GM12878 (cell line): ENCODE measurements at regions not wholly inside any gene's neighbourhood (a gene's known extent, or its start where the extent isn't known, plus 50 kb on each side); places are given as distances from the start of the nearest gene placed in this dataset.

Experiments used
- ATAC-seq: fragments of 200-7000 bp; cut with Tn5 transposase; 3 replicates; pipeline ENCODE4 v1.9.1; 2020; ENCODE audit warnings: mild to moderate bottlenecking, moderate library complexity
- BruUV-seq: library from RNA; stranded (reverse); fragments of 400-500 nt; replicated peaks from 2 replicates; lab custom pipeline; 2021; lab: Mats Ljungman, UMichigan
- CTCF ChIA-PET: fragments of 300-600 bp; sonication (Branson Sonifier 250); formaldehyde crosslinking; extraction: SDS; loops from one replicate; lab custom pipeline; 2021; ENCODE audit warnings: inconsistent platforms; lab: Yijun Ruan, JAX
- POLR2A ChIA-PET: fragments of 350-600 bp; formaldehyde crosslinking; extraction: SDS; loops from one replicate; lab custom pipeline; 2021; ENCODE audit warnings: inconsistent platforms; lab: Charles Lee
- RAD21 ChIA-PET: fragments of 300-600 bp; sonication (Branson Sonifier 250); formaldehyde crosslinking; loops from one replicate; lab custom pipeline; 2023; ENCODE audit warnings: antibody characterized with exemption; ENCODE audit not compliant: unreplicated experiment; lab: Charles Lee
- SMC1A ChIA-PET: fragments of 300-600 bp; sonication (Branson Sonifier 250); formaldehyde crosslinking; loops from one replicate; lab custom pipeline; 2023; ENCODE audit not compliant: unreplicated experiment, uncharacterized antibody; lab: Charles Lee
- DNase-seq: peaks from one replicate; pipeline ENCODE4 v3.0.0-alpha.2; 2011; ENCODE audit warnings: low read depth, low spot score
- FAIRE-seq: peaks from 3 replicates; lab custom pipeline; 2011; peaks lifted over from hg19 to GRCh38; lab: Jason Lieb, UNC
- H2AFZ ChIP-seq: 2 replicates; pipeline ENCODE4 v1.6.0; 2011; ENCODE audit warnings: low read depth, low read length, control low read depth; ENCODE audit not compliant: control insufficient read depth
- H3K27ac ChIP-seq: 2 replicates; pipeline ENCODE4 v1.5.1; 2011; ENCODE audit warnings: control low read depth; ENCODE audit not compliant: control insufficient read depth, insufficient read depth
- H3K27me3 ChIP-seq, 2 experiments: replicated peaks in 1 of 2; 2 replicates each; pipeline versions ENCODE4 v1.6.0 to v1.6.1; 2011; ENCODE audit warnings: low read length in 1 of 2; ENCODE audit not compliant: control insufficient read depth in 2 of 2, insufficient read depth in 2 of 2
- H3K36me3 ChIP-seq, 2 experiments: 2 replicates each; pipeline ENCODE4 v1.5.1; 2011; ENCODE audit warnings: low read length in 1 of 2; ENCODE audit not compliant: control insufficient read depth in 2 of 2, insufficient read depth in 2 of 2
- H3K4me1 ChIP-seq: 2 replicates; pipeline ENCODE4 v1.6.1; 2011; ENCODE audit warnings: mild to moderate bottlenecking, low read length, moderate library complexity, mixed read lengths; ENCODE audit not compliant: control insufficient read depth, insufficient read depth
- H3K4me2 ChIP-seq: 2 replicates; pipeline ENCODE4 v1.6.0; 2011; ENCODE audit warnings: control low read depth; ENCODE audit not compliant: control insufficient read depth, insufficient read depth
- H3K4me3 ChIP-seq: fragments of 200-600 bp; sonication (generic); 2 replicates; pipeline ENCODE4 v1.5.1; 2016
- H3K79me2 ChIP-seq: 2 replicates; pipeline ENCODE4 v1.6.0; 2011; ENCODE audit warnings: low read length; ENCODE audit not compliant: control insufficient read depth, insufficient read depth
- H3K9ac ChIP-seq: 2 replicates; pipeline ENCODE4 v1.8.0; 2011; ENCODE audit warnings: low read length, control low read depth, mixed read lengths; ENCODE audit not compliant: control insufficient read depth, insufficient read depth
- H3K9me3 ChIP-seq: replicated peaks from 3 replicates; pipeline ENCODE4 v1.5.1; 2011; ENCODE audit warnings: mild to moderate bottlenecking, low read length; ENCODE audit not compliant: control insufficient read depth, insufficient read depth
- H4K20me1 ChIP-seq: 2 replicates; pipeline ENCODE4 v1.6.0; 2011; ENCODE audit not compliant: control insufficient read depth, insufficient read depth
- BCL11A ChIP-seq: IDR thresholded peaks from 2 replicates; pipeline ENCODE4 v1.6.1; 2011; ENCODE audit warnings: low read depth, low read length
- BRCA1 ChIP-seq: IDR thresholded peaks from 2 replicates; pipeline ENCODE4 v1.6.1; 2011; ENCODE audit warnings: low read depth, low read length, improper control_type of control experiment
- EZH2 ChIP-seq: IDR thresholded peaks from 2 replicates; pipeline ENCODE4 v1.6.1; 2012; ENCODE audit warnings: low read depth, mild to moderate bottlenecking, control low read depth, inconsistent platforms, low read length, borderline replicate concordance; ENCODE audit not compliant: control insufficient read depth
- NFXL1 ChIP-seq: fragments of 450-650 bp; IDR thresholded peaks from 2 replicates; pipeline ENCODE4 v1.6.1; 2017; ENCODE audit warnings: antibody characterized with exemption, mild to moderate bottlenecking, borderline replicate concordance
- NFYA ChIP-seq: IDR thresholded peaks from 2 replicates; pipeline ENCODE4 v1.6.1; 2011; ENCODE audit warnings: low read depth, mild to moderate bottlenecking, low read length, improper control_type of control experiment, borderline replicate concordance
- SP1 ChIP-seq: IDR thresholded peaks from one replicate; pipeline ENCODE4 v1.6.1; 2011; ENCODE audit warnings: low read depth, low read length
- SREBF2 ChIP-seq: IDR thresholded peaks from 2 replicates; pipeline ENCODE4 v1.6.1; 2012; ENCODE audit warnings: mild to moderate bottlenecking, low read length
- USF2 ChIP-seq: IDR thresholded peaks from 2 replicates; pipeline ENCODE4 v1.6.1; 2011; ENCODE audit warnings: low read depth, low read length, improper control_type of control experiment, borderline replicate concordance
- ZNF217 ChIP-seq: fragments of 450-650 bp; IDR thresholded peaks from 2 replicates; pipeline ENCODE4 v1.6.1; 2017; ENCODE audit warnings: antibody characterized with exemption, mild to moderate bottlenecking
- ZNF24 ChIP-seq: fragments of 450-650 bp; IDR thresholded peaks from 2 replicates; pipeline ENCODE4 v1.6.1; 2017; ENCODE audit warnings: antibody characterized with exemption, mild to moderate bottlenecking
- WGBS: methylation state at CpG from one replicate; pipeline ENCODE4 v1.1.6; 2016; ENCODE audit warnings: low lambda C conversion rate; ENCODE audit not compliant: insufficient replicate concordance, insufficient coverage; ENCODE audit errors: missing lambda C conversion rate; 5-methylcytosine and 5-hydroxymethylcytosine counted together
- in situ Hi-C: fragments of 300-500 bp; cut with MboI; formaldehyde crosslinking; loops from 9 replicates; pipeline ENCODE4 v1.14.3; 2018; ENCODE audit warnings: mixed read lengths
- intact Hi-C: fragments of 100-400 bp; cut with micrococcal nuclease; formaldehyde crosslinking; loops from one replicate; pipeline ENCODE4 v1.14.2; 2022; ENCODE audit not compliant: unreplicated experiment
- TF ChIP-seq, protein P1 (sequence below): IDR thresholded peaks from 2 replicates; pipeline ENCODE4 v1.6.1; 2011; ENCODE audit warnings: low read depth, mild to moderate bottlenecking, low read length, moderate library complexity, borderline replicate concordance; ENCODE audit errors: extremely low read depth
- TF ChIP-seq, protein P2 (sequence below): fragments of 450-650 bp; formaldehyde crosslinking; IDR thresholded peaks from 2 replicates; pipeline ENCODE4 v1.4.0; 2022; ENCODE audit warnings: mild to moderate bottlenecking, moderate library complexity

DNA sequence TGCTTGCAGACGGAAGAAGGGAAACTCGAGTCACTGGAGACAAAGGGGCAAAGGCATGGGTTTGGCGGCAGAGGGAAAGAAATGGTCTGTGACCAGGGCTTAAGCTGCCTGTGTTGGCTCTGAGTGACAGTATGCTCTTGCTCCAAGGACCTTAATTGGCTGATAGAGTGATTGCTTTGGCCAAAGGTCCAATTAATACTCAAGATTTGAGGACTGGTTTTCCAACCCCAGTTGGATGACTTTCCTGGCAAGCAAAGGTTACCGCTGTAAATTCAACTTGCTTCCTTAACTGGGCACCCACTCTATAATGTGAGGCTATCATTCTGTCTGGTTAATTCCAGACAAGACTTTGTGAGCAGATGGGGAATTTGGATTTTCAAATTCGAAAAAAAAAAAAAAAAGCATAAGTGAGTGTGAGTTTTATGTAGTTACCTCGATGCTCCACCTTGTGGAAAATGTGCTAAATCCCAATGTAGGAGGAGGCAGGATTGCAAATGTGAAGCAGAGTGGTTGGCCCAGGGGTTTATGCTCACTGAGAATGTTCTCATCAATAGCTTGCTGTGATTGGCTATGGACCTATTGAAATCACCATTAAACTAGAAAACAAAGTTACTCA lies 150.7 kb upstream of the GMDS start:
- H3K9ac ChIP-seq = no peak overlapping the region
- FAIRE-seq = no peak
- DNase-seq = no peak
- WGBS = 44% methylated on average over 6 of the region's 6 CpGs
- H2AFZ ChIP-seq = no peak overlapping the region
- no peak overlapping the region for H3K4me3 ChIP-seq
- BruUV-seq = no TSS peak
- no peaks in the 10 kb centered on the region for H4K20me1 ChIP-seq
- ChIA-PET RAD21 (no interaction called here), CTCF (interaction anchor here (0.6 kb wide), 1 partner anchor 549 kb away, joined by 3 read pairs; no protein-coding TSS in a partner anchor), SMC1A (no interaction called here), POLR2A (no interaction called here)
- no peaks in the 10 kb centered on the region; a peak in 1 of 4 replicates for H3K27me3 ChIP-seq
- no peaks in the 10 kb centered on the region for H3K36me3 ChIP-seq
- no peak overlapping the region for H3K4me2 ChIP-seq
- in situ Hi-C loops (no loop called here), intact Hi-C loops (no loop called here)
- H3K4me1 ChIP-seq = no peaks in the 10 kb centered on the region
- ATAC-seq = no peak
- H3K9me3 ChIP-seq = no peaks in the 10 kb centered on the region
- no peaks in the 10 kb centered on the region for H3K79me2 ChIP-seq
- H3K27ac ChIP-seq = no peak overlapping the region
- TF ChIP-seq ZNF24 = no peak
- TF ChIP-seq USF2 = no peak
- no peak for TF ChIP-seq SREBF2

GRCh38 chr6:2388554-2389324 lies 143.3 kb upstream of the GMDS start:
- no TSS peak for BruUV-seq
- H3K9me3 ChIP-seq = no peaks in the 10 kb centered on the region
- H3K27ac ChIP-seq = no peak overlapping the region
- no peak overlapping the region for H3K4me2 ChIP-seq
- H3K79me2 ChIP-seq = no peaks in the 10 kb centered on the region
- no peaks in the 10 kb centered on the region for H3K4me1 ChIP-seq
- FAIRE-seq (no peak), DNase-seq (no peak), ATAC-seq (no peak)
- no peak overlapping the region for H3K9ac ChIP-seq
- intact Hi-C loops = no loop called here
- no peaks in the 10 kb centered on the region for H3K36me3 ChIP-seq
- ChIA-PET POLR2A (no interaction called here), CTCF (no interaction called here), SMC1A (no interaction called here), RAD21 (no interaction called here)
- no peaks in the 10 kb centered on the region for H4K20me1 ChIP-seq
- WGBS = 52% methylated on average over 11 of the region's 11 CpGs
- TF ChIP-seq ZNF217 (no peak), BRCA1 (no peak), NFXL1 (no peak), EZH2 (no peak), SP1 (no peak), BCL11A (no peak), NFYA (no peak)
- TF ChIP-seq, protein P1, sequence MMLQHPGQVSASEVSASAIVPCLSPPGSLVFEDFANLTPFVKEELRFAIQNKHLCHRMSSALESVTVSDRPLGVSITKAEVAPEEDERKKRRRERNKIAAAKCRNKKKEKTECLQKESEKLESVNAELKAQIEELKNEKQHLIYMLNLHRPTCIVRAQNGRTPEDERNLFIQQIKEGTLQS = no peak
- TF ChIP-seq, protein P2, sequence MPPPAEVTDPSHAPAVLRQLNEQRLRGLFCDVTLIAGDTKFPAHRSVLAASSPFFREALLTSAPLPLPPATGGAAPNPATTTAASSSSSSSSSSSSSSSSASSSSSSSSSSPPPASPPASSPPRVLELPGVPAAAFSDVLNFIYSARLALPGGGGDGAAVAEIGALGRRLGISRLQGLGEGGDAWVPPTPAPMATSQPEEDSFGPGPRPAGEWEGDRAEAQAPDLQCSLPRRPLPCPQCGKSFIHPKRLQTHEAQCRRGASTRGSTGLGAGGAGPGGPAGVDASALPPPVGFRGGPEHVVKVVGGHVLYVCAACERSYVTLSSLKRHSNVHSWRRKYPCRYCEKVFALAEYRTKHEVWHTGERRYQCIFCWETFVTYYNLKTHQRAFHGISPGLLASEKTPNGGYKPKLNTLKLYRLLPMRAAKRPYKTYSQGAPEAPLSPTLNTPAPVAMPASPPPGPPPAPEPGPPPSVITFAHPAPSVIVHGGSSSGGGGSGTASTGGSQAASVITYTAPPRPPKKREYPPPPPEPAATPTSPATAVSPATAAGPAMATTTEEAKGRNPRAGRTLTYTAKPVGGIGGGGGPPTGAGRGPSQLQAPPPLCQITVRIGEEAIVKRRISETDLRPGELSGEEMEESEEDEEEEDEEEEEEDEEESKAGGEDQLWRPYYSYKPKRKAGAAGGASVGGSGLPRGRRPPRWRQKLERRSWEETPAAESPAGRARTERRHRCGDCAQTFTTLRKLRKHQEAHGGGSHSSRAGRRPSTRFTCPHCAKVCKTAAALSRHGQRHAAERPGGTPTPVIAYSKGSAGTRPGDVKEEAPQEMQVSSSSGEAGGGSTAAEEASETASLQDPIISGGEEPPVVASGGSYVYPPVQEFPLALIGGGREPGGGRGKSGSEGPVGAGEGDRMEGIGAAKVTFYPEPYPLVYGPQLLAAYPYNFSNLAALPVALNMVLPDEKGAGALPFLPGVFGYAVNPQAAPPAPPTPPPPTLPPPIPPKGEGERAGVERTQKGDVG (CRISPR knock-in tag) = no peak
- in situ Hi-C loops = no loop called here
- no peaks in the 10 kb centered on the region for H3K27me3 ChIP-seq
- H3K4me3 ChIP-seq = no peak overlapping the region
- no peak overlapping the region for H2AFZ ChIP-seq
